Hematopoietic multipotent progenitor cell treated with erythropoietin and hydrocortisone succinate and interleukin-3 and kit ligand, for 15 days (in vitro differentiated cells): ENCODE measurements at regions not wholly inside any gene's neighbourhood (a gene's known extent, or its start where the extent isn't known, plus 50 kb on each side); places are given as distances from the start of the nearest gene placed in this dataset.
"Not testable (repeated sequence)": the region's sequence is repeated elsewhere in the genome, so short reads cannot be mapped to it uniquely, and the experiment has no call there.

Source experiments
- DNase-seq: peaks from one replicate; pipeline ENCODE4 v3.0.0-alpha.2; 2015; ENCODE audit warnings: low spot score

- DNase-seq: no peak
Measured at GRCh38 chr12:67535176-67535575, 113.4 kb upstream of the DYRK2 start.

GRCh38 chr12:67535971-67536370, 112.6 kb upstream of the DYRK2 start:
- DNase-seq: no peak

GRCh38 chr12:67539329-67539728, 109.2 kb upstream of the DYRK2 start:
- DNase-seq: no peak

- no peak for DNase-seq
Measured at GRCh38 chr12:67539946-67540345, 108.6 kb upstream of the DYRK2 start.

GRCh38 chr12:67540920-67541624, 107.5 kb upstream of the DYRK2 start:
- DNase-seq: no peak

- DNase-seq: no peak
Measured at GRCh38 chr12:67541625-67541991, 106.9 kb upstream of the DYRK2 start.

GRCh38 chr12:67543021-67543770, 105.3 kb upstream of the DYRK2 start:
- no peak for DNase-seq

- DNase-seq: no peak
Measured at GRCh38 chr12:67545298-67545697, 103.2 kb upstream of the DYRK2 start.

GRCh38 chr12:67546746-67547145, 101.8 kb upstream of the DYRK2 start:
- no peak for DNase-seq

GRCh38 chr12:67555075-67555717, 93.3 kb upstream of the DYRK2 start:
- DNase-seq: not testable (repeated sequence)

- no peak for DNase-seq
Measured at GRCh38 chr12:67558775-67559174, 89.8 kb upstream of the DYRK2 start.

- DNase-seq: no peak
Measured at GRCh38 chr12:67559751-67560150, 88.8 kb upstream of the DYRK2 start.

- DNase-seq: no peak
Measured at GRCh38 chr12:67562513-67563287, 85.8 kb upstream of the DYRK2 start.

GRCh38 chr12:67568055-67568454, 80.5 kb upstream of the DYRK2 start:
- no peak for DNase-seq

- no peak for DNase-seq
Measured at GRCh38 chr12:67572492-67572891, 76.1 kb upstream of the DYRK2 start.

- DNase-seq: no peak
Measured at GRCh38 chr12:67573566-67573965, 75.0 kb upstream of the DYRK2 start.

- no peak for DNase-seq
Measured at GRCh38 chr12:67578976-67579661, 69.4 kb upstream of the DYRK2 start.

- no peak for DNase-seq
Measured at GRCh38 chr12:67579662-67580003, 68.9 kb upstream of the DYRK2 start.

- DNase-seq: no peak
Measured at GRCh38 chr12:67582238-67582834, 66.2 kb upstream of the DYRK2 start.

GRCh38 chr12:67582844-67583243, 65.7 kb upstream of the DYRK2 start:
- no peak for DNase-seq

GRCh38 chr12:67586951-67587350, 61.6 kb upstream of the DYRK2 start:
- no peak for DNase-seq

- DNase-seq: no peak
Measured at GRCh38 chr12:67589078-67589477, 59.5 kb upstream of the DYRK2 start.
